Liver (tissue), 3 donors: ENCODE measurements at regions not wholly inside any gene's neighbourhood (a gene's known extent, or its start where the extent isn't known, plus 50 kb on each side); places are given as distances from the start of the nearest gene placed in this dataset.

Experiments used
- CTCF ChIP-seq: fragments of 150-350 bp; IDR thresholded peaks from 2 replicates; pipeline ENCODE4 v1.5.1; 2017; ENCODE audit warnings: improper control_type of control experiment, low read depth, low read length; ENCODE audit not compliant: missing input control
- EGR1 ChIP-seq, 2 donors: IDR thresholded peaks; 2 replicates each; pipeline ENCODE4 v1.6.1; 2016 to 2018; ENCODE audit warnings: antibody characterized with exemption in 2 of 2, low read depth in 2 of 2
- GABPA ChIP-seq, 2 donors: IDR thresholded peaks in 1 of 2; conservative IDR thresholded peaks in 1 of 2; 2 replicates each; pipeline ENCODE4 v1.6.1; 2016; ENCODE audit warnings: antibody characterized with exemption in 2 of 2, mild to moderate bottlenecking in 1 of 2, moderate library complexity in 1 of 2
- JUND ChIP-seq, 2 donors: IDR thresholded peaks; 2 replicates each; pipeline ENCODE4 v1.6.1; 2016; ENCODE audit warnings: antibody characterized with exemption in 2 of 2
- REST ChIP-seq: IDR thresholded peaks from 2 replicates; pipeline ENCODE4 v1.6.1; 2016; ENCODE audit warnings: antibody characterized with exemption, mild to moderate bottlenecking
- donor health status: healthy.
- donor health status: healthy.

GRCh38 chr3:973340-973739 lies 119.5 kb upstream of the CNTN6 start:
- no peak for TF ChIP-seq CTCF
- TF ChIP-seq GABPA (IDR thresholded peaks at IDR 0.05 in 1 of 2, conservative IDR thresholded peaks at IDR 0.05 in 1 of 2), result no peak
- TF ChIP-seq EGR1 (IDR thresholded peaks at IDR 0.05; ENCODE audit: low read depth in 2 of 2), result no peak
- no peak for TF ChIP-seq JUND (IDR thresholded peaks at IDR 0.05)
- no peak for TF ChIP-seq REST
